HEK293T (cell line): ENCODE measurements at regions not wholly inside any gene's neighbourhood (a gene's known extent, or its start where the extent isn't known, plus 50 kb on each side); places are given as distances from the start of the nearest gene placed in this dataset.
"Not testable (repeated sequence)": the region's sequence is repeated elsewhere in the genome, so short reads cannot be mapped to it uniquely, and the experiment has no call there.

Experiments
- ELF4 ChIP-seq: fragments of 450-650 bp; IDR thresholded peaks from 2 replicates; pipeline ENCODE4 v1.6.1; 2017; ENCODE audit warnings: antibody characterized with exemption
- HDGF ChIP-seq: fragments of 450-650 bp; IDR thresholded peaks from 2 replicates; pipeline ENCODE4 v1.6.1; 2017; ENCODE audit warnings: antibody characterized with exemption, borderline replicate concordance

DNA sequence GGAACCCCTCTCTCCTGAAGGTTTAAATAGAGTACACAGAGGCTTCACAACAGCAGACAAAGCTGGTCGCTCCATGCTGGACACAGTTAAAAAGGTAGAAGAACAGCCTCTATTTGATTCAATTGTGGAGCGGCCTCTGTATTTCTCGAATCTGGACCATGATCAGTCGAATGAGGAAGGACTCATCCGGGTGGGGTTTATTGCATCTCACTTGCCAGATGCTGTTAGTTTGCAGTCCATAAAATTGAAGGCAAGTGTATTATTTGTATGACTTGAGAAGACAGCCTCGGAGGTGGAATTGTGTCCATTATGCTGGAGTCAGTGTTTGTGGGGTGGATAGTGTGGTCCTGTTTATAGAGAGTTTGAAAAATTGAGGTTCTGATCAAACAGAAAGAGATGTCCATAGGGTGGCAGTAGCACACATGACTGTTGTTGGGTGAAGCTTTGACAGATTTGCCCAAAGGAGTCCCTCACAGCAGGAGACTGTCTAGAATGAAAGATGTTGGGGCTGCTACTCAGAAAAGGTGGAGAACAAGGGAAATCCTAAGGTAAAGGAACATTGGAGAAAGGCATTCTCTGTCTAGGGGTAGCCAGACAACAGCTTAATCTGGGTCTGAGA is 545.5 kb downstream of the RPIA start:
- TF ChIP-seq HDGF, ELF4: not testable (repeated sequence)
